GM23338 (cell line): ENCODE measurements at regions not wholly inside any gene's neighbourhood (a gene's known extent, or its start where the extent isn't known, plus 50 kb on each side); places are given as distances from the start of the nearest gene placed in this dataset.

Source experiments
- ATAC-seq: fragments of 200-7000 bp; cut with Tn5 transposase; 3 replicates; pipeline ENCODE4 v1.9.1; 2020
- DNase-seq: peaks from one replicate; pipeline ENCODE4 v3.0.0-alpha.2; 2015; ENCODE audit warnings: low spot score
- H2AFZ ChIP-seq: fragments of 200-600 bp; sonication (generic); 2 replicates; pipeline ENCODE4 v1.8.0; 2016; ENCODE audit warnings: antibody characterized with exemption, mild to moderate bottlenecking, moderate library complexity
- H3F3A ChIP-seq: fragments of 200-600 bp; sonication (generic); replicated peaks from 2 replicates; pipeline ENCODE4 v1.8.0; 2017; ENCODE audit warnings: antibody characterized with exemption, mixed run types, low read depth
- H3K27ac ChIP-seq: fragments of 200-600 bp; sonication (generic); 2 replicates; pipeline ENCODE4 v1.6.1; 2016; ENCODE audit warnings: low read depth
- H3K27me3 ChIP-seq: fragments of 200-600 bp; sonication (generic); 2 replicates; pipeline ENCODE4 v1.8.0; 2016; ENCODE audit warnings: mild to moderate bottlenecking, mixed run types, moderate library complexity; ENCODE audit not compliant: insufficient read depth
- H3K36me3 ChIP-seq: fragments of 200-600 bp; sonication (generic); 2 replicates; pipeline ENCODE4 v1.8.0; 2016; ENCODE audit warnings: mild to moderate bottlenecking; ENCODE audit not compliant: insufficient read depth
- H3K4me1 ChIP-seq: fragments of 200-600 bp; sonication (generic); 2 replicates; pipeline ENCODE4 v1.8.0; 2016; ENCODE audit warnings: mild to moderate bottlenecking, moderate library complexity; ENCODE audit not compliant: insufficient read depth
- H3K4me2 ChIP-seq: fragments of 200-600 bp; sonication (generic); 2 replicates; pipeline ENCODE4 v1.7.1; 2017; ENCODE audit warnings: mixed run types
- H3K4me3 ChIP-seq: fragments of 200-600 bp; sonication (generic); 2 replicates; pipeline ENCODE4 v1.6.1; 2016; ENCODE audit warnings: mixed run types
- H3K79me2 ChIP-seq: fragments of 200-600 bp; sonication (generic); replicated peaks from 2 replicates; pipeline ENCODE4 v1.8.0; 2017; ENCODE audit warnings: mild to moderate bottlenecking; ENCODE audit not compliant: insufficient read depth
- H3K9me2 ChIP-seq: fragments of 200-600 bp; sonication (generic); 2 replicates; pipeline ENCODE4 v1.8.0; 2017; ENCODE audit not compliant: insufficient read depth
- H4K20me1 ChIP-seq: fragments of 200-600 bp; sonication (generic); replicated peaks from 2 replicates; pipeline ENCODE4 v1.8.0; 2017; ENCODE audit warnings: mild to moderate bottlenecking; ENCODE audit not compliant: insufficient read depth
- H3K27ac Mint-ChIP-seq: 2 replicates; pipeline ENCODE4 v1.8.0; 2020; ENCODE audit warnings: inconsistent platforms, mild to moderate bottlenecking, moderate library complexity, mixed read lengths
- H3K27me3 Mint-ChIP-seq: 3 replicates; pipeline ENCODE4 v1.8.0; 2022; ENCODE audit warnings: low read depth, mild to moderate bottlenecking, moderate library complexity, mixed read lengths, inconsistent platforms; ENCODE audit not compliant: insufficient read depth, poor library complexity
- H3K36me3 Mint-ChIP-seq: 3 replicates; pipeline ENCODE4 v1.8.0; 2021; ENCODE audit warnings: low read depth, mild to moderate bottlenecking, inconsistent platforms, moderate library complexity, mixed read lengths
- H3K4me1 Mint-ChIP-seq: 3 replicates; pipeline ENCODE4 v1.8.0; 2020; ENCODE audit warnings: mild to moderate bottlenecking, inconsistent platforms, mixed read lengths
- H3K4me3 Mint-ChIP-seq: 3 replicates; pipeline ENCODE4 v1.8.0; 2021; ENCODE audit warnings: moderate library complexity, mild to moderate bottlenecking, inconsistent platforms, mixed read lengths
- H3K9me3 Mint-ChIP-seq: 3 replicates; pipeline ENCODE4 v1.8.0; 2020; ENCODE audit warnings: moderate library complexity, mild to moderate bottlenecking, inconsistent platforms, mixed read lengths
- CREB1 ChIP-seq: fragments of 250-450 bp; sonication (Bioruptor Pico); IDR thresholded peaks from 2 replicates; pipeline ENCODE4 v1.5.0; 2020; ENCODE audit warnings: low read depth, mild to moderate bottlenecking, moderate library complexity
- EZH2 ChIP-seq: fragments of 200-600 bp; sonication (generic); IDR thresholded peaks from one replicate; pipeline ENCODE4 v1.8.0; 2017; ENCODE audit warnings: antibody characterized with exemption, mild to moderate bottlenecking, low read depth; ENCODE audit not compliant: unreplicated experiment
- NANOG ChIP-seq: IDR thresholded peaks from 2 replicates; pipeline ENCODE4 v1.6.1; 2016; ENCODE audit warnings: antibody characterized with exemption, borderline replicate concordance
- POLR2AphosphoS5 ChIP-seq: IDR thresholded peaks from 2 replicates; pipeline ENCODE4 v1.6.1; 2016; ENCODE audit warnings: antibody characterized with exemption, low read depth
- REST ChIP-seq: IDR thresholded peaks from one replicate; pipeline ENCODE4 v1.6.1; 2018; ENCODE audit warnings: antibody characterized with exemption; ENCODE audit not compliant: unreplicated experiment
- ZNF114 ChIP-seq: fragments of 250-450 bp; sonication (Bioruptor Pico); IDR thresholded peaks from 2 replicates; pipeline ENCODE4 v1.5.0; 2020; ENCODE audit warnings: mild to moderate bottlenecking, moderate library complexity
- ZNF462 ChIP-seq: fragments of 250-450 bp; sonication (Bioruptor Pico); IDR thresholded peaks from 2 replicates; pipeline ENCODE4 v1.5.0; 2020; ENCODE audit warnings: mild to moderate bottlenecking, moderate library complexity

DNA sequence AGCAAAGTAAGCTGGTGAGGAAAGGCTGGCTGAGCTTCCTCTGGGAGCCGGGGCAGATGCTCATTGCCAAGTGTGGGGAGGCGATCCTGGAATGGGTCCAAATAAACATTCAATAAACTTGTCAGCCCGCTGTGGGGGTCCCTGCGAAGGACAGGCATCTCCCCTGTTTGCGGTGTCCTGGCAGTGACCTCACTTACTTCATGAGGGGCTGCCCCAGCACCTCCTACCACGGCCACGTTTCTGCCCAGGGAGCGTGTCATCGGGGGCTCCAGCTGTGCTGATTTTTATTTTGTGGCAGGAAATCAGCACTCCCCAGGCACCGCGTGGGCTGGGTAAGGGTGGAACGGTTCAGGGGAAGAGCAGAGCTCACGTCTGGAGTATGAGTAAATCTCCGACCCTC lies 493.9 kb upstream of the B3GAT1 start:
- H3K27ac ChIP-seq, result no peak overlapping the region
- no peak overlapping the region for H3K4me2 ChIP-seq
- no peaks in the 10 kb centered on the region for H3K27me3 ChIP-seq
- H4K20me1 ChIP-seq, result no peaks in the 10 kb centered on the region
- no peaks in the 10 kb centered on the region for H3K36me3 ChIP-seq
- Mint-ChIP-seq H3K9me3 (no peaks in the 10 kb centered on the region), H3K27ac (no peak overlapping the region), H3K36me3 (no peaks in the 10 kb centered on the region), H3K27me3 (peaks cover 6% of the 10 kb centered on the region), H3K4me1 (peaks cover 10% of the 10 kb centered on the region), H3K4me3 (no peak overlapping the region)
- no peak for ATAC-seq
- H3K79me2 ChIP-seq, result no peaks in the 10 kb centered on the region
- H2AFZ ChIP-seq, result no peak overlapping the region
- peaks cover 13% of the 10 kb centered on the region for H3K9me2 ChIP-seq
- no peak overlapping the region for H3K4me3 ChIP-seq
- no peaks in the 10 kb centered on the region for H3F3A ChIP-seq
- TF ChIP-seq REST (no peak), EZH2 (no peak), CREB1 (no peak), ZNF462 (CRISPR knock-in tag) (no peak), NANOG (no peak), POLR2AphosphoS5 (no peak), ZNF114 (no peak)
- H3K4me1 ChIP-seq, result no peaks in the 10 kb centered on the region
- no peak for DNase-seq
